ENCODE measurements at regions not wholly inside any gene's neighbourhood (a gene's known extent, or its start where the extent isn't known, plus 50 kb on each side); places are given as distances from the start of the nearest gene placed in this dataset.

- no peak for TF ChIP-seq SP2 (IDR thresholded peaks at IDR 0.05; ENCODE audit: low read length)
- no peak for TF ChIP-seq SP1 (IDR thresholded peaks at IDR 0.05; ENCODE audit: low read depth, low read length)
- no peak for TF ChIP-seq KDM5A (IDR thresholded peaks at IDR 0.05; ENCODE audit: low read length)
- no peak for TF ChIP-seq RAD21 (IDR thresholded peaks at IDR 0.05 in 1 of 2, conservative IDR thresholded peaks at IDR 0.05 in 1 of 2; ENCODE audit: low read depth in 2 of 2, low read length in 2 of 2)
Measured at GRCh38 chr3:87135412-87135811, 91.7 kb upstream of the CHMP2B start (continued).

Data from H1 (cell line).